ENCODE measurements at regions not wholly inside any gene's neighbourhood (a gene's known extent, or its start where the extent isn't known, plus 50 kb on each side); places are given as distances from the start of the nearest gene placed in this dataset.

DNA sequence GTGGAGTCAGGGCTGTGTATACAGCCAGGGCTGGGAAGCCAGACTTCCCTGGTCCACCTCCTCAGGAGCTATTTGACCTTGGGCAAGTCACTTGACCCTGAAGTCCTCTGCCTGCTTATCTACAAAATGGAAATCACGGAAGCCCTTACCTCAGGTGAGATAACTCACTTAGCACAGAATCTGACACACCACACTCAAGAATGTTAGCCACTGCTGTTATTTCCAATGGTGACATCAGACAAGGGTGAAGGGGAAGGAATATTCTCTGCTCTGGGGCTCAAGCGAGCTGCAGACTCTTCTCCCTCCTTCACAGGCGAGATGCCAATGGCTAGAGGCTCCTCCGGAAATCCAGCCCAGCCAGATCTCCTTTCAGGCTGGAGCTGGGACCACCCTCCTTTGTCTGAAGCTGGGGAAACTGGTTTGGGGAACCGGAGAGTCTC is 189.6 kb downstream of the HAUS1 start:
- Histone ChIP-seq H4K20me1 (ENCODE audit: control insufficient read depth, insufficient read depth, low read depth, low read length) (no peaks in the 10 kb centered on the region), H3K9me2 (replicated peaks; ENCODE audit: control insufficient read depth, low read length) (no peaks in the 10 kb centered on the region), H3K4me3 (ENCODE audit: low read length) (no peak overlapping the region), H3K36me3 (ENCODE audit: control insufficient read depth, low read length) (no peaks in the 10 kb centered on the region), H3F3A (ENCODE audit: control insufficient read depth, insufficient read depth) (no peaks in the 10 kb centered on the region), H3K27me3 (ENCODE audit: control insufficient read depth, low read length) (peaks cover 5% of the 10 kb centered on the region; the same call in 1 of the 2 replicates), H3K4me1 (ENCODE audit: control insufficient read depth, low read length) (no peaks in the 10 kb centered on the region), H3K27ac (ENCODE audit: low read depth, low read length) (no peak overlapping the region), H3K9me3 (ENCODE audit: control insufficient read depth, insufficient read depth, low read length) (no peaks in the 10 kb centered on the region), H3K79me2 (ENCODE audit: control insufficient read depth, low read length) (no peaks in the 10 kb centered on the region), H3K4me2 (ENCODE audit: low read length) (no peak overlapping the region)
- TF ChIP-seq EZH2phosphoT487 (IDR thresholded peaks at IDR 0.05; ENCODE audit: borderline replicate concordance, low read length) = no peak
- TF ChIP-seq, protein P1, sequence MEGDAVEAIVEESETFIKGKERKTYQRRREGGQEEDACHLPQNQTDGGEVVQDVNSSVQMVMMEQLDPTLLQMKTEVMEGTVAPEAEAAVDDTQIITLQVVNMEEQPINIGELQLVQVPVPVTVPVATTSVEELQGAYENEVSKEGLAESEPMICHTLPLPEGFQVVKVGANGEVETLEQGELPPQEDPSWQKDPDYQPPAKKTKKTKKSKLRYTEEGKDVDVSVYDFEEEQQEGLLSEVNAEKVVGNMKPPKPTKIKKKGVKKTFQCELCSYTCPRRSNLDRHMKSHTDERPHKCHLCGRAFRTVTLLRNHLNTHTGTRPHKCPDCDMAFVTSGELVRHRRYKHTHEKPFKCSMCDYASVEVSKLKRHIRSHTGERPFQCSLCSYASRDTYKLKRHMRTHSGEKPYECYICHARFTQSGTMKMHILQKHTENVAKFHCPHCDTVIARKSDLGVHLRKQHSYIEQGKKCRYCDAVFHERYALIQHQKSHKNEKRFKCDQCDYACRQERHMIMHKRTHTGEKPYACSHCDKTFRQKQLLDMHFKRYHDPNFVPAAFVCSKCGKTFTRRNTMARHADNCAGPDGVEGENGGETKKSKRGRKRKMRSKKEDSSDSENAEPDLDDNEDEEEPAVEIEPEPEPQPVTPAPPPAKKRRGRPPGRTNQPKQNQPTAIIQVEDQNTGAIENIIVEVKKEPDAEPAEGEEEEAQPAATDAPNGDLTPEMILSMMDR (IDR thresholded peaks at IDR 0.05; ENCODE audit: low read depth, low read length, poor library complexity, severe bottlenecking) = no peak

DNA sequence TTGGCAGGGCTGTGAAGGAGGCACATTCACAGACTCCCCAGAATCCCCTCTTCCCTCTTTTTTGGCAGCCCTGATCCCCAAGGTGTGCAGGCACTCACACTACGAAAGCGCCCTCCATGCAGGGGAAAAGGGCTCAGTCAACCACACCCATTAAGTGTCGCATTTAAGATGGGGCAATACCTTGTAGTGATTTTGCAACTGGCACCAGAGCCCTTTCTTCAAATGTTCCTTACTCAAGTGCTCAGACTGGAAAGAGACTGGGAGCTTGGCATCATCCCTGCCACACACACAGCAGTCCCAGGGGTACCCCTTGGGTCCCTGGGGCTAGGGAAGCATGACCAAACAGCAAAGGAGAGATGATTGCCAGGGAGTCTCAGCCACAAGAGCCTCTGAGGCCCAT is 190.1 kb downstream of the HAUS1 start:
- H3K27ac ChIP-seq (ENCODE audit: low read depth, low read length) = no peak overlapping the region
- H4K20me1 ChIP-seq (ENCODE audit: control insufficient read depth, insufficient read depth, low read depth, low read length) = no peaks in the 10 kb centered on the region
- no peak overlapping the region for H3K4me3 ChIP-seq (ENCODE audit: low read length)
- H3K4me1 ChIP-seq (ENCODE audit: control insufficient read depth, low read length) = no peaks in the 10 kb centered on the region
- H3K4me2 ChIP-seq (ENCODE audit: low read length) = no peak overlapping the region
- TF ChIP-seq, protein P1 (IDR thresholded peaks at IDR 0.05; ENCODE audit: low read depth, low read length, poor library complexity, severe bottlenecking) = no peak
- no peak for TF ChIP-seq EZH2phosphoT487 (IDR thresholded peaks at IDR 0.05; ENCODE audit: borderline replicate concordance, low read length)
- H3K9me2 ChIP-seq (replicated peaks; ENCODE audit: control insufficient read depth, low read length) = no peaks in the 10 kb centered on the region
- no peaks in the 10 kb centered on the region for H3K36me3 ChIP-seq (ENCODE audit: control insufficient read depth, low read length)
- no peaks in the 10 kb centered on the region for H3K9me3 ChIP-seq (ENCODE audit: control insufficient read depth, insufficient read depth, low read length)
- H3K79me2 ChIP-seq (ENCODE audit: control insufficient read depth, low read length) = no peaks in the 10 kb centered on the region
- peaks cover 5% of the 10 kb centered on the region; the same call in 1 of the 2 replicates for H3K27me3 ChIP-seq (ENCODE audit: control insufficient read depth, low read length)
- H3F3A ChIP-seq (ENCODE audit: control insufficient read depth, insufficient read depth) = no peaks in the 10 kb centered on the region

DNA sequence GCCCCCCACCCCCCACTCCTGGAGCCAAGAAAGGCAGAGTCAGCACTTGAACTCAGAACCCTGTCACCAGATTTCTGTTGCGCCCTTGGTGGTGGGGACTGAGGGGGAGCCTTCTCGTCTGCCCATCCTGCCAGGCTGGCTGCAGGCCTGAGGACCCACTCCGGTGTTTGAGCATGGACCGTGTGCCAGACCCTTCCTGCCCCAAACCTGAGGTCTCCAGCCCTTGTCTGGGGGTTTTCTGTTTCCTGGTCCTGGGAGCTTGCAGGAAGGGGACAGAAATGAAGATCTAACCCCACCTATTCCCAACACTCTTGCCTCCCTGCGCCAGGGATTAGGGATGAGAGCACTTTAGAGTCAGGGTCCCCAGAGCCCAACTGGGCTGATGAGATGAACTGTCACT is 190.6 kb downstream of the HAUS1 start:
- H3K9me3 ChIP-seq (ENCODE audit: control insufficient read depth, insufficient read depth, low read length) = no peaks in the 10 kb centered on the region
- no peak overlapping the region for H3K4me3 ChIP-seq (ENCODE audit: low read length)
- H3K4me1 ChIP-seq (ENCODE audit: control insufficient read depth, low read length) = no peaks in the 10 kb centered on the region
- no peak for TF ChIP-seq EZH2phosphoT487 (IDR thresholded peaks at IDR 0.05; ENCODE audit: borderline replicate concordance, low read length)
- TF ChIP-seq, protein P1 (IDR thresholded peaks at IDR 0.05; ENCODE audit: low read depth, low read length, poor library complexity, severe bottlenecking) = no peak
- H3F3A ChIP-seq (ENCODE audit: control insufficient read depth, insufficient read depth) = no peaks in the 10 kb centered on the region
- H3K79me2 ChIP-seq (ENCODE audit: control insufficient read depth, low read length) = no peaks in the 10 kb centered on the region
- no peaks in the 10 kb centered on the region for H4K20me1 ChIP-seq (ENCODE audit: control insufficient read depth, insufficient read depth, low read depth, low read length)
- no peaks in the 10 kb centered on the region for H3K9me2 ChIP-seq (replicated peaks; ENCODE audit: control insufficient read depth, low read length)
- peaks cover 5% of the 10 kb centered on the region; the same call in 1 of the 2 replicates for H3K27me3 ChIP-seq (ENCODE audit: control insufficient read depth, low read length)
- H3K4me2 ChIP-seq (ENCODE audit: low read length) = no peak overlapping the region
- H3K36me3 ChIP-seq (ENCODE audit: control insufficient read depth, low read length) = no peaks in the 10 kb centered on the region
- H3K27ac ChIP-seq (ENCODE audit: low read depth, low read length) = no peak overlapping the region

Measured in DOHH2 (cell line).